Upper lobe of right lung (tissue), 1 donor: ENCODE measurements at regions not wholly inside any gene's neighbourhood (a gene's known extent, or its start where the extent isn't known, plus 50 kb on each side); places are given as distances from the start of the nearest gene placed in this dataset.
"Not testable (repeated sequence)": the region's sequence is repeated elsewhere in the genome, so short reads cannot be mapped to it uniquely, and the experiment has no call there.

Experiments used
- ATAC-seq: fragments of 200-7000 bp; cut with Tn5 transposase; one replicate; pipeline ENCODE4 v1.9.1; 2020; ENCODE audit warnings: mild to moderate bottlenecking, moderate library complexity
- DNase-seq: peaks from one replicate; pipeline ENCODE4 v3.0.0-alpha.2; 2020
- H3K27ac ChIP-seq: fragments of 200-600 bp; one replicate; pipeline ENCODE4 v1.8.0; 2022
- H3K27me3 ChIP-seq: fragments of 200-600 bp; one replicate; pipeline ENCODE4 v1.8.0; 2022; ENCODE audit warnings: mild to moderate bottlenecking
- H3K36me3 ChIP-seq: fragments of 200-600 bp; one replicate; pipeline ENCODE4 v1.8.0; 2022
- H3K4me1 ChIP-seq: fragments of 200-600 bp; one replicate; pipeline ENCODE4 v1.8.0; 2022
- H3K4me3 ChIP-seq: fragments of 200-600 bp; one replicate; pipeline ENCODE4 v1.8.0; 2022; ENCODE audit warnings: mild to moderate bottlenecking
- H3K9me3 ChIP-seq: fragments of 200-600 bp; one replicate; pipeline ENCODE4 v1.8.0; 2022
- CTCF ChIP-seq: fragments of 200-600 bp; IDR thresholded peaks from one replicate; pipeline ENCODE4 v1.8.0; 2022; ENCODE audit warnings: antibody characterized with exemption
- intact Hi-C: fragments of 100-400 bp; cut with DNase I; formaldehyde crosslinking; loops from one replicate; pipeline ENCODE4 v1.11.0; 2022
- donor health status: DM: no; HTN: yes; CAD: no; lungs with severe emphysema.

DNA sequence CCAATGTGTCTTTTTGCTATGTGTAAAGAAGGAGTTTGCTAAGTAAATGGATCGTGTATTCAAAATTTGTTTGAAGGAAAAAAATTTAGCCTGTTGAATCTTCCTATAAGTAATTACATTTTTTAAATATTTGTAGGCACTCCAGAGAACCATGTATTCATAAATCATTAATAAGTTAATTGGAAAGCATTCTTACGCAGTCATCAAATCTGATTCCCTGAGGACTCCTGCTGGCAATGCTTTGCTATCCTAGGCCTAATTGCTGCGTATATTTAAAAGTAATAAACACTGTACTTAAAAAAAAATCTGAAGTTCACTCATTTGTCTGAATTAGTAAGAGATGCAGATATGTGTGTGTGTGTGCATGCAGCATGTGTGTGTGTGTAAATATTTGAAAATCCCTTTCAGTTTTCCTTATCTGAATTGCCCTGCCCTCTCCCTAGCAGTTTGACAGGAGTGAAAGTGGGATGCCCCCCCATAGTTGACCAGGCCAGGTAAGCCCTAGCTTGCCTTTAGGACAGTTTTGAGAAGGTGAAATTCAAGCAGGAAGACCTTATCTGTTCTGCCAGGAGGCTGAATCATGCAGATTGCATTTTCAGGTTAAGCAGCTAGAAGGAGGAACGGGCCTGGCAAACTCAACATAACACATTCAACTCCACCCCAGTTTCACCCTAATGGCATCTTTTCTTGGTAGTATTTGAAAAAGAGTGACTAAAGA, 81.2 kb upstream of the DNAH5 start:
- no peaks in the 10 kb centered on the region for H3K9me3 ChIP-seq
- H3K4me3 ChIP-seq: no peak overlapping the region
- no peaks in the 10 kb centered on the region for H3K36me3 ChIP-seq
- intact Hi-C loops: no loop called here
- H3K27me3 ChIP-seq: no peaks in the 10 kb centered on the region
- no peaks in the 10 kb centered on the region for H3K4me1 ChIP-seq
- DNase-seq (no peak), ATAC-seq (peak; percentile 50)
- no peak overlapping the region for H3K27ac ChIP-seq
- no peak for TF ChIP-seq CTCF

DNA sequence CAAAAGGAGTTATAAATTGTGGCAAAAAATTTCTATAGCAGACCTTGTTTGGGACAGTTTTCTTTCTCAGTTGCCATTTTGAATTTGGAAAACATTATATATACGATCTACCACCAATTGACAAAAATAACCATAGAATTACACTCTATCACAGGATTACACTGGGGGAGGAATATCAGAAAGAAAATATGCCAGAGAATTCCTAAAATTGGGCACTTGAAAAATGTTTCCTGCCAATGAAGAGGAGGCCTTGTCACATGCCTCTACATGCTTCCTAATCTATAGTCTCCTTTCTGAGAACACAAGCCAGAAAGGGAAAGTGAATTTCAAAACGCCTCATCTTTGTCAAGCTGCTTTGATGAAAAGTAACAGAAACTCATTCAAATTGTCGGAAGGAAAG, 78.5 kb upstream of the DNAH5 start:
- Histone ChIP-seq H3K4me1 (no peaks in the 10 kb centered on the region), H3K4me3 (no peak overlapping the region), H3K27ac (no peak overlapping the region), H3K36me3 (no peaks in the 10 kb centered on the region), H3K27me3 (no peaks in the 10 kb centered on the region), H3K9me3 (no peaks in the 10 kb centered on the region)
- DNase-seq (no peak), ATAC-seq (no peak)
- intact Hi-C loops: no loop called here
- TF ChIP-seq CTCF: no peak

DNA sequence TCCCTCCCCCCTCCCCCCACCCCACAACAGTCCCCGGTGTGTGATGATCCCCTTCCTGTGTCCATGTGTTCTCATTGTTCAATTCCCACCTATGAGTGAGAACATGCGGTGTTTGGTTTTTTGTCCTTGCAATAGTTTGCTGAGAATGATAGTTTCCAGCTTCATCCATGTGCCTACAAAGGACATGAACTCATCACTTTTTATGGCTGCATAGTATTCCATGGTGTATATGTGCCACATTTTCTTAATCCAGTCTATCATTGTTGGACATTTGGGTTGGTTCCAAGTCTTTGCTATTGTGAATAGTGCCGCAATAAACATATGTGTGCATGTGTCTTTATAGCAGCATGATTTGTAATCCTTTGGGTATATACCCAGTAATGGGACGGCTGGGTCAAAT, 76.5 kb upstream of the DNAH5 start:
- H3K4me3 ChIP-seq, ATAC-seq, H3K36me3 ChIP-seq, H3K27ac ChIP-seq, H3K4me1 ChIP-seq, H3K9me3 ChIP-seq, intact Hi-C loops, DNase-seq, H3K27me3 ChIP-seq: not testable (repeated sequence)

GRCh38 chr5:14019768-14020290, 75.3 kb upstream of the DNAH5 start:
- H3K27ac ChIP-seq: no peak overlapping the region
- no peaks in the 10 kb centered on the region for H3K9me3 ChIP-seq
- ATAC-seq: no peak
- peaks cover 6% of the 10 kb centered on the region for H3K27me3 ChIP-seq
- no peak overlapping the region for H3K4me3 ChIP-seq
- H3K4me1 ChIP-seq: no peaks in the 10 kb centered on the region
- intact Hi-C loops: no loop called here
- no peak for TF ChIP-seq CTCF
- H3K36me3 ChIP-seq: no peaks in the 10 kb centered on the region
- DNase-seq: no peak

DNA sequence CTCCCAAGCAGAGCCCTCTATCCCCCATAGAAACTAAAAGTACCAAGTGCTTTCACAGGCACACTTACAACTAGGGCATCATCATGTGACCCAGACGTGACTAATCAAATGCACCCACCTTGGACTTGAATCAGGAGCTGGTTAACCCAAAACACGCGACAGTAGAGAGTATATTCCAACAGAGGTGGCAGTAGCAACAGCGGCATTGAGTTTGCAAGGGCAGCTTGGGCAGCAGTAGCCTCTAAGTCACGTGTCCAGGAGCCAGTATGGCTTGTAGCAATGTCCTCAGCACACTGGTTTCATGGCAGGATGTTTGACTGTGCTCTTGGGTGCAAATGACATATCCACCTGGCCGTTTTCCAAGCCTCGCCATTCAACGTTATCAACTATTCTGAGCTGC, 73.4 kb upstream of the DNAH5 start:
- DNase-seq (no peak), ATAC-seq (no peak)
- Histone ChIP-seq H3K9me3 (no peaks in the 10 kb centered on the region), H3K4me1 (no peaks in the 10 kb centered on the region), H3K4me3 (no peak overlapping the region), H3K36me3 (no peaks in the 10 kb centered on the region), H3K27ac (no peak overlapping the region), H3K27me3 (peaks cover 6% of the 10 kb centered on the region)
- no peak for TF ChIP-seq CTCF
- intact Hi-C loops: no loop called here

GRCh38 chr5:14016549-14016948, 72.1 kb upstream of the DNAH5 start:
- Histone ChIP-seq H3K27ac (no peak overlapping the region), H3K4me3 (no peak overlapping the region), H3K9me3 (no peaks in the 10 kb centered on the region), H3K36me3 (no peaks in the 10 kb centered on the region), H3K27me3 (peaks cover 6% of the 10 kb centered on the region), H3K4me1 (no peaks in the 10 kb centered on the region)
- ATAC-seq: no peak
- no peak for DNase-seq
- TF ChIP-seq CTCF: no peak
- intact Hi-C loops: no loop called here
